Kidney (tissue), 13 donors: ENCODE measurements at regions not wholly inside any gene's neighbourhood (a gene's known extent, or its start where the extent isn't known, plus 50 kb on each side); places are given as distances from the start of the nearest gene placed in this dataset.

Experiments used
- DNase-seq, 5 donors: peaks; one replicate each; pipeline ENCODE4 v3.0.0-alpha.2; 2013 to 2020
- FAIRE-seq: peaks from 2 replicates; lab custom pipeline; 2012; peaks lifted over from hg19 to GRCh38; lab: Jason Lieb, UNC
- H3K27ac ChIP-seq, 2 donors: one replicate each; pipeline ENCODE4 v1.7.0; 2013; ENCODE audit warnings: low read depth in 2 of 2, low read length in 2 of 2, inconsistent platforms in 1 of 2
- H3K27me3 ChIP-seq: one replicate; pipeline ENCODE4 v1.7.1; 2013; ENCODE audit warnings: low read length, inconsistent platforms; ENCODE audit not compliant: control insufficient read depth, insufficient read depth
- H3K36me3 ChIP-seq, 3 donors: one replicate each; pipeline versions ENCODE4 v1.7.0 to v1.7.1; 2013; ENCODE audit warnings: low read length in 3 of 3, control low read depth in 1 of 3, inconsistent platforms in 1 of 3; ENCODE audit not compliant: insufficient read depth in 3 of 3, control insufficient read depth in 2 of 3
- H3K4me1 ChIP-seq, 3 donors: one replicate each; pipeline versions ENCODE4 v1.7.0 to v1.7.1; 2013; ENCODE audit warnings: low read length in 3 of 3, inconsistent platforms in 1 of 3, low read depth in 1 of 3; ENCODE audit not compliant: control insufficient read depth in 2 of 3, insufficient read depth in 2 of 3
- H3K4me3 ChIP-seq, 3 donors: one replicate each; pipeline versions ENCODE4 v1.7.0 to v1.8.1; 2013; ENCODE audit warnings: low read length in 3 of 3, control low read depth in 1 of 3, inconsistent platforms in 1 of 3
- H3K9ac ChIP-seq, 3 donors: one replicate each; pipeline versions ENCODE4 v1.7.0 to v1.7.1; 2013; ENCODE audit warnings: low read length in 3 of 3, control low read depth in 1 of 3, inconsistent platforms in 1 of 3
- H3K9me3 ChIP-seq, 3 donors: one replicate each; pipeline versions ENCODE4 v1.7.0 to v1.7.1; 2013; ENCODE audit warnings: low read length in 3 of 3, control low read depth in 1 of 3, inconsistent platforms in 1 of 3; ENCODE audit not compliant: control insufficient read depth in 2 of 3, insufficient read depth in 1 of 3
- CTCF ChIP-seq: IDR thresholded peaks from 3 replicates; pipeline ENCODE4 v1.5.1; 2012; ENCODE audit warnings: mild to moderate bottlenecking, moderate library complexity, borderline replicate concordance; ENCODE audit not compliant: insufficient read depth; ENCODE audit errors: extremely low read depth
- intact Hi-C: fragments of 100-400 bp; cut with DNase I; formaldehyde crosslinking; loops from one replicate; pipeline ENCODE4 v1.11.1; 2022
- donor health status: control.
- donor health status: control.
- donor health status: control.
- donor health status: control.
- donor health status: control.
- donor health status: DM: yes; HTN: yes; CAD: no.
- donor health status: Normal renal cell carcinoma (clear cell type).

GRCh38 chr9:90368928-90369327 lies 273.7 kb downstream of the DIRAS2 start:
- DNase-seq (no peak), FAIRE-seq (no peak)
- no peak for TF ChIP-seq CTCF
- no peaks in the 10 kb centered on the region for H3K27me3 ChIP-seq
- intact Hi-C loops = no loop called here
- no peak overlapping the region for H3K4me3 ChIP-seq
- H3K4me1 ChIP-seq = no peaks in the 10 kb centered on the region
- no peak overlapping the region for H3K27ac ChIP-seq
- no peak overlapping the region for H3K9ac ChIP-seq
- no peaks in the 10 kb centered on the region for H3K36me3 ChIP-seq
- H3K9me3 ChIP-seq = no peaks in the 10 kb centered on the region

- intact Hi-C loops = no loop called here
- no peak for FAIRE-seq
These were observed 262.9 kb downstream of the DIRAS2 start for GRCh38 chr9:90379771-90380170.

GRCh38 chr9:90385146-90385545 lies 257.5 kb downstream of the DIRAS2 start:
- Histone ChIP-seq H3K36me3 (no peaks in the 10 kb centered on the region), H3K9me3 (no peaks in the 10 kb centered on the region), H3K4me1 (no peaks in the 10 kb centered on the region), H3K9ac (no peak overlapping the region), H3K27me3 (no peaks in the 10 kb centered on the region), H3K27ac (no peak overlapping the region), H3K4me3 (no peak overlapping the region)
- intact Hi-C loops = no loop called here
- no peak for DNase-seq
- FAIRE-seq = no peak
- TF ChIP-seq CTCF = no peak

More at GRCh38 chr9:90379771-90380170, 262.9 kb downstream of the DIRAS2 start:
- H3K4me3 ChIP-seq = no peak overlapping the region
- H3K27me3 ChIP-seq = no peaks in the 10 kb centered on the region
- H3K9me3 ChIP-seq = no peaks in the 10 kb centered on the region
- H3K27ac ChIP-seq = no peak overlapping the region
- no peaks in the 10 kb centered on the region for H3K4me1 ChIP-seq
- no peak overlapping the region for H3K9ac ChIP-seq
- no peaks in the 10 kb centered on the region for H3K36me3 ChIP-seq
- TF ChIP-seq CTCF = no peak
- DNase-seq = no peak
